H1 (cell line): ENCODE measurements at regions not wholly inside any gene's neighbourhood (a gene's known extent, or its start where the extent isn't known, plus 50 kb on each side); places are given as distances from the start of the nearest gene placed in this dataset.

Source experiments
- BCL11A ChIP-seq, 2 experiments: IDR thresholded peaks; one replicate each; pipeline ENCODE4 v1.6.1; 2011; ENCODE audit warnings: low read depth in 2 of 2, low read length in 2 of 2, mild to moderate bottlenecking in 2 of 2
- TF ChIP-seq, protein P1 (sequence below): fragments of 300-600 bp; sonication (generic); IDR thresholded peaks from 2 replicates; pipeline ENCODE4 v1.7.1; 2012; ENCODE audit warnings: low read length, moderate library complexity, mild to moderate bottlenecking, inconsistent platforms; ENCODE audit not compliant: insufficient replicate concordance

DNA sequence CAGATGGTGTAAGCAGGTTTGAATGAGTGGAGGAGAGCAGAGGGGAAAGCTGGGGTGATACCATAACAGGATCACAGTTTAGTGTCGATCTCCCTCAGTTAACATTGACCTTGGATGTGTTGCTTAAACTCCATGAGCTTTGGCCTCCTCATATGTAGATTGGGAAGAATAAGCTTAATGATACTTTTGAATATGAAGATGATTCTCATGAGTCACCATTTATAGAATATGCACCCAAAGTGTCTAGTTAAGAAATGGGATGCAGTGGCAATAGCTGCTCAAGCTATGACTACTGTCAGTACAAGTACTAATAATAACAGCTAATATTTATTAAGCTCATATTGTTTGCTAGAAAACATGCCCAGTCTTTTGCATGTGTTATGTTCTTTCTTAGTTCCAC lies 236.2 kb upstream of the KIRREL3 start (continued):
- TF ChIP-seq, protein P1, sequence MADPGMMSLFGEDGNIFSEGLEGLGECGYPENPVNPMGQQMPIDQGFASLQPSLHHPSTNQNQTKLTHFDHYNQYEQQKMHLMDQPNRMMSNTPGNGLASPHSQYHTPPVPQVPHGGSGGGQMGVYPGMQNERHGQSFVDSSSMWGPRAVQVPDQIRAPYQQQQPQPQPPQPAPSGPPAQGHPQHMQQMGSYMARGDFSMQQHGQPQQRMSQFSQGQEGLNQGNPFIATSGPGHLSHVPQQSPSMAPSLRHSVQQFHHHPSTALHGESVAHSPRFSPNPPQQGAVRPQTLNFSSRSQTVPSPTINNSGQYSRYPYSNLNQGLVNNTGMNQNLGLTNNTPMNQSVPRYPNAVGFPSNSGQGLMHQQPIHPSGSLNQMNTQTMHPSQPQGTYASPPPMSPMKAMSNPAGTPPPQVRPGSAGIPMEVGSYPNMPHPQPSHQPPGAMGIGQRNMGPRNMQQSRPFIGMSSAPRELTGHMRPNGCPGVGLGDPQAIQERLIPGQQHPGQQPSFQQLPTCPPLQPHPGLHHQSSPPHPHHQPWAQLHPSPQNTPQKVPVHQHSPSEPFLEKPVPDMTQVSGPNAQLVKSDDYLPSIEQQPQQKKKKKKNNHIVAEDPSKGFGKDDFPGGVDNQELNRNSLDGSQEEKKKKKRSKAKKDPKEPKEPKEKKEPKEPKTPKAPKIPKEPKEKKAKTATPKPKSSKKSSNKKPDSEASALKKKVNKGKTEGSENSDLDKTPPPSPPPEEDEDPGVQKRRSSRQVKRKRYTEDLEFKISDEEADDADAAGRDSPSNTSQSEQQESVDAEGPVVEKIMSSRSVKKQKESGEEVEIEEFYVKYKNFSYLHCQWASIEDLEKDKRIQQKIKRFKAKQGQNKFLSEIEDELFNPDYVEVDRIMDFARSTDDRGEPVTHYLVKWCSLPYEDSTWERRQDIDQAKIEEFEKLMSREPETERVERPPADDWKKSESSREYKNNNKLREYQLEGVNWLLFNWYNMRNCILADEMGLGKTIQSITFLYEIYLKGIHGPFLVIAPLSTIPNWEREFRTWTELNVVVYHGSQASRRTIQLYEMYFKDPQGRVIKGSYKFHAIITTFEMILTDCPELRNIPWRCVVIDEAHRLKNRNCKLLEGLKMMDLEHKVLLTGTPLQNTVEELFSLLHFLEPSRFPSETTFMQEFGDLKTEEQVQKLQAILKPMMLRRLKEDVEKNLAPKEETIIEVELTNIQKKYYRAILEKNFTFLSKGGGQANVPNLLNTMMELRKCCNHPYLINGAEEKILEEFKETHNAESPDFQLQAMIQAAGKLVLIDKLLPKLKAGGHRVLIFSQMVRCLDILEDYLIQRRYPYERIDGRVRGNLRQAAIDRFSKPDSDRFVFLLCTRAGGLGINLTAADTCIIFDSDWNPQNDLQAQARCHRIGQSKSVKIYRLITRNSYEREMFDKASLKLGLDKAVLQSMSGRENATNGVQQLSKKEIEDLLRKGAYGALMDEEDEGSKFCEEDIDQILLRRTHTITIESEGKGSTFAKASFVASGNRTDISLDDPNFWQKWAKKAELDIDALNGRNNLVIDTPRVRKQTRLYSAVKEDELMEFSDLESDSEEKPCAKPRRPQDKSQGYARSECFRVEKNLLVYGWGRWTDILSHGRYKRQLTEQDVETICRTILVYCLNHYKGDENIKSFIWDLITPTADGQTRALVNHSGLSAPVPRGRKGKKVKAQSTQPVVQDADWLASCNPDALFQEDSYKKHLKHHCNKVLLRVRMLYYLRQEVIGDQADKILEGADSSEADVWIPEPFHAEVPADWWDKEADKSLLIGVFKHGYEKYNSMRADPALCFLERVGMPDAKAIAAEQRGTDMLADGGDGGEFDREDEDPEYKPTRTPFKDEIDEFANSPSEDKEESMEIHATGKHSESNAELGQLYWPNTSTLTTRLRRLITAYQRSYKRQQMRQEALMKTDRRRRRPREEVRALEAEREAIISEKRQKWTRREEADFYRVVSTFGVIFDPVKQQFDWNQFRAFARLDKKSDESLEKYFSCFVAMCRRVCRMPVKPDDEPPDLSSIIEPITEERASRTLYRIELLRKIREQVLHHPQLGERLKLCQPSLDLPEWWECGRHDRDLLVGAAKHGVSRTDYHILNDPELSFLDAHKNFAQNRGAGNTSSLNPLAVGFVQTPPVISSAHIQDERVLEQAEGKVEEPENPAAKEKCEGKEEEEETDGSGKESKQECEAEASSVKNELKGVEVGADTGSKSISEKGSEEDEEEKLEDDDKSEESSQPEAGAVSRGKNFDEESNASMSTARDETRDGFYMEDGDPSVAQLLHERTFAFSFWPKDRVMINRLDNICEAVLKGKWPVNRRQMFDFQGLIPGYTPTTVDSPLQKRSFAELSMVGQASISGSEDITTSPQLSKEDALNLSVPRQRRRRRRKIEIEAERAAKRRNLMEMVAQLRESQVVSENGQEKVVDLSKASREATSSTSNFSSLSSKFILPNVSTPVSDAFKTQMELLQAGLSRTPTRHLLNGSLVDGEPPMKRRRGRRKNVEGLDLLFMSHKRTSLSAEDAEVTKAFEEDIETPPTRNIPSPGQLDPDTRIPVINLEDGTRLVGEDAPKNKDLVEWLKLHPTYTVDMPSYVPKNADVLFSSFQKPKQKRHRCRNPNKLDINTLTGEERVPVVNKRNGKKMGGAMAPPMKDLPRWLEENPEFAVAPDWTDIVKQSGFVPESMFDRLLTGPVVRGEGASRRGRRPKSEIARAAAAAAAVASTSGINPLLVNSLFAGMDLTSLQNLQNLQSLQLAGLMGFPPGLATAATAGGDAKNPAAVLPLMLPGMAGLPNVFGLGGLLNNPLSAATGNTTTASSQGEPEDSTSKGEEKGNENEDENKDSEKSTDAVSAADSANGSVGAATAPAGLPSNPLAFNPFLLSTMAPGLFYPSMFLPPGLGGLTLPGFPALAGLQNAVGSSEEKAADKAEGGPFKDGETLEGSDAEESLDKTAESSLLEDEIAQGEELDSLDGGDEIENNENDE, result no peak
- no peak for TF ChIP-seq BCL11A (IDR thresholded peaks at IDR 0.05; ENCODE audit: low read depth in 2 of 2, low read length in 2 of 2)
